ENCODE measurements at regions not wholly inside any gene's neighbourhood (a gene's known extent, or its start where the extent isn't known, plus 50 kb on each side); places are given as distances from the start of the nearest gene placed in this dataset.

DNA sequence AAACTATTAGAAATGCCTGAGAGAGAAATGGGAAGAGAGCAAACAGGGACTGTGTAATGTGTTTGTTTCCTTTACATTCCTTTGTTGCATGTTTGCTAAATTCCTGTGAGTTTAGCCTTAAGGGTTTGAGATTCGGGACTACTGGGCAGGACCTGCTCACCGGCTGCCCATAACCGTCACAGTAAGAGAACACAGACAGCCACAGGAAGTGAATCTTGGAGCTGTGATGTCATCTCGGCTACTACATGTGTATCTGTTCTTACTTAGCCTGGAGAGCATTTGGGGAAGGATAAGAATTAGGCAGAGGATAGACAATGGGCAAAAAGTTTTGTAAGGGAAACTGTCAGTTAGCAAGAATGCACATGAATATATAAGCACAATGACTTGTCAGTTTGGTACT, 485.1 kb upstream of the KLF6 start:
- TF ChIP-seq CEBPB (IDR thresholded peaks at IDR 0.05) (no peak), EP300 (IDR thresholded peaks at IDR 0.05; ENCODE audit: borderline replicate concordance) (no peak), FOXM1 (IDR thresholded peaks at IDR 0.05; ENCODE audit: borderline replicate concordance, low read depth) (no peak), REST (IDR thresholded peaks at IDR 0.05; ENCODE audit: low read depth) (no peak), CREB1 (IDR thresholded peaks at IDR 0.05; ENCODE audit: low read depth) (no peak)
- TF ChIP-seq, protein P1, sequence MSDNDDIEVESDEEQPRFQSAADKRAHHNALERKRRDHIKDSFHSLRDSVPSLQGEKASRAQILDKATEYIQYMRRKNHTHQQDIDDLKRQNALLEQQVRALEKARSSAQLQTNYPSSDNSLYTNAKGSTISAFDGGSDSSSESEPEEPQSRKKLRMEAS (IDR thresholded peaks at IDR 0.05): no peak
- TF ChIP-seq, protein P2, sequence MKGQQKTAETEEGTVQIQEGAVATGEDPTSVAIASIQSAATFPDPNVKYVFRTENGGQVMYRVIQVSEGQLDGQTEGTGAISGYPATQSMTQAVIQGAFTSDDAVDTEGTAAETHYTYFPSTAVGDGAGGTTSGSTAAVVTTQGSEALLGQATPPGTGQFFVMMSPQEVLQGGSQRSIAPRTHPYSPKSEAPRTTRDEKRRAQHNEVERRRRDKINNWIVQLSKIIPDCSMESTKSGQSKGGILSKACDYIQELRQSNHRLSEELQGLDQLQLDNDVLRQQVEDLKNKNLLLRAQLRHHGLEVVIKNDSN (IDR thresholded peaks at IDR 0.05): no peak

All from Ishikawa (cell line).